Neural cell (in vitro differentiated cells): ENCODE measurements at regions not wholly inside any gene's neighbourhood (a gene's known extent, or its start where the extent isn't known, plus 50 kb on each side); places are given as distances from the start of the nearest gene placed in this dataset.

ENCODE experiments used
- H2AFZ ChIP-seq: fragments of 200-600, 300-800 bp; sonication (generic), shearing (Covaris generic); 2 replicates; pipeline ENCODE4 v1.6.0; 2014; ENCODE audit warnings: low read depth, mild to moderate bottlenecking, antibody characterized with exemption, low read length, moderate library complexity
- H3F3A ChIP-seq: fragments of 200-600 bp; shearing (Covaris generic); 2 replicates; pipeline ENCODE4 v1.6.1; 2016; ENCODE audit warnings: mild to moderate bottlenecking, moderate library complexity, mixed read lengths, antibody characterized with exemption, low read length; ENCODE audit not compliant: insufficient read depth, poor library complexity, severe bottlenecking
- H3K27ac ChIP-seq: fragments of 200-600, 300-800 bp; sonication (generic), shearing (Covaris generic); 2 replicates; pipeline ENCODE4 v1.5.1; 2014; ENCODE audit warnings: mild to moderate bottlenecking, low read length, moderate library complexity
- H3K27me3 ChIP-seq: fragments of 300-800, 200-600 bp; sonication (generic), shearing (Covaris generic); 2 replicates; pipeline ENCODE4 v1.6.0; 2014; ENCODE audit warnings: mild to moderate bottlenecking, low read depth, low read length, moderate library complexity; ENCODE audit not compliant: insufficient read depth
- H3K36me3 ChIP-seq: fragments of 300-800, 200-600 bp; sonication (generic), shearing (Covaris generic); 2 replicates; pipeline ENCODE4 v1.5.1; 2014; ENCODE audit warnings: mild to moderate bottlenecking, antibody characterized with exemption, low read length, moderate library complexity; ENCODE audit not compliant: insufficient read depth
- H3K4me2 ChIP-seq: fragments of 300-800, 200-600 bp; sonication (generic), shearing (Covaris generic); 2 replicates; pipeline ENCODE4 v1.6.0; 2014; ENCODE audit warnings: mild to moderate bottlenecking, low read length
- H3K4me3 ChIP-seq: fragments of 300-800, 200-600 bp; sonication (generic), shearing (Covaris generic); 2 replicates; pipeline ENCODE4 v1.5.1; 2014; ENCODE audit warnings: mild to moderate bottlenecking, low read length, moderate library complexity
- H3K79me2 ChIP-seq: fragments of 200-600 bp; shearing (Covaris generic); replicated peaks from 2 replicates; pipeline ENCODE4 v1.6.0; 2014; ENCODE audit warnings: mild to moderate bottlenecking, low read length, moderate library complexity; ENCODE audit not compliant: insufficient read depth
- H3K9ac ChIP-seq: fragments of 300-800, 200-600 bp; sonication (generic), shearing (Covaris generic); 2 replicates; pipeline ENCODE4 v1.6.1; 2016; ENCODE audit warnings: mild to moderate bottlenecking, low read length, mixed read lengths
- H3K9me2 ChIP-seq: fragments of 200-600 bp; shearing (Covaris generic); 2 replicates; pipeline ENCODE4 v1.6.1; 2016; ENCODE audit warnings: mild to moderate bottlenecking, low read length, mixed read lengths; ENCODE audit not compliant: insufficient read depth
- H3K9me3 ChIP-seq: fragments of 200-600, 300-800 bp; sonication (generic), shearing (Covaris generic); 2 replicates; pipeline ENCODE4 v1.6.1; 2016; ENCODE audit warnings: mild to moderate bottlenecking, mixed run types, low read length, moderate library complexity, mixed read lengths
- H4K20me1 ChIP-seq: fragments of 200-600 bp; shearing (Covaris generic); 2 replicates; pipeline ENCODE4 v1.6.1; 2016; ENCODE audit warnings: mild to moderate bottlenecking, mixed run types; ENCODE audit not compliant: insufficient read depth
- EP300 ChIP-seq: fragments of 450-650 bp; conservative IDR thresholded peaks from 2 replicates; pipeline ENCODE4 v1.6.1; 2014; ENCODE audit warnings: antibody characterized with exemption, mild to moderate bottlenecking, moderate library complexity; ENCODE audit not compliant: poor library complexity, severe bottlenecking
- EZH2 ChIP-seq: fragments of 200-600, 300-800 bp; shearing (Covaris generic), sonication (generic); IDR thresholded peaks from 2 replicates; pipeline ENCODE4 v1.6.1; 2014; ENCODE audit warnings: antibody characterized with exemption, low read length, borderline replicate concordance, mild to moderate bottlenecking; ENCODE audit not compliant: insufficient read depth, poor library complexity, severe bottlenecking
- MXI1 ChIP-seq: fragments of 450-650 bp; conservative IDR thresholded peaks from 2 replicates; pipeline ENCODE4 v1.6.1; 2014; ENCODE audit warnings: antibody characterized with exemption, mild to moderate bottlenecking; ENCODE audit not compliant: poor library complexity, severe bottlenecking
- POLR2AphosphoS5 ChIP-seq: IDR thresholded peaks from 2 replicates; pipeline ENCODE4 v1.6.1; 2012
- RAD21 ChIP-seq: fragments of 450-650 bp; conservative IDR thresholded peaks from 2 replicates; pipeline ENCODE4 v1.6.1; 2014; ENCODE audit warnings: antibody characterized with exemption, mild to moderate bottlenecking, moderate library complexity
- SMC3 ChIP-seq: fragments of 450-650 bp; conservative IDR thresholded peaks from 2 replicates; pipeline ENCODE4 v1.6.1; 2014; ENCODE audit warnings: antibody characterized with exemption, mild to moderate bottlenecking, moderate library complexity; ENCODE audit not compliant: poor library complexity
- TAF1 ChIP-seq: IDR thresholded peaks from 2 replicates; pipeline ENCODE4 v1.6.1; 2012; ENCODE audit warnings: low read depth
- TF ChIP-seq, protein P1 (sequence below): fragments of 450-650 bp; IDR thresholded peaks from 2 replicates; pipeline ENCODE4 v1.5.1; 2014; ENCODE audit warnings: antibody characterized with exemption, mild to moderate bottlenecking, moderate library complexity; ENCODE audit not compliant: poor library complexity, severe bottlenecking
- TF ChIP-seq, protein P2 (sequence below): IDR thresholded peaks from 2 replicates; pipeline ENCODE4 v1.6.1; 2012; ENCODE audit warnings: borderline replicate concordance

DNA sequence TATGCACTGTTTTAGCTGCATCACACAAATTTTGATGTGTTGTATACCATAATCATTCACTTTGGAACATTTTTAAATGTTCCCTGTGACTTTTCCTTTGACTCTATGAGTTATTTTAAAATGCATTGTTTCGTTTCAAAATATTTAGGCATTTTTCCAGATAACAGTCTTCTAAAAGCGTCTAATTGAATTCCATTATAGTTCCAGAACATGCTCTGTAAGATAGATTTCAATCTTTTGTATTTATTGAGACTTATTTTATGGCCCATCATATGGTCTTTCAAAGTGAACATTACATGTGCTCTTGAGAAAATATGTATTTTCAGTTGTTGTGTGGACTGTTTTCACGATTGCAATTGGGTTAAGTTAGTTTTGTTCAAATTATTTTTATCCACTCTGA is 98.7 kb upstream of the ARHGAP5 start:
- no peak overlapping the region for H3K9ac ChIP-seq
- no peaks in the 10 kb centered on the region for H3K36me3 ChIP-seq
- H3K4me2 ChIP-seq: no peak overlapping the region
- no peak overlapping the region for H2AFZ ChIP-seq
- no peaks in the 10 kb centered on the region for H4K20me1 ChIP-seq
- TF ChIP-seq, protein P1, sequence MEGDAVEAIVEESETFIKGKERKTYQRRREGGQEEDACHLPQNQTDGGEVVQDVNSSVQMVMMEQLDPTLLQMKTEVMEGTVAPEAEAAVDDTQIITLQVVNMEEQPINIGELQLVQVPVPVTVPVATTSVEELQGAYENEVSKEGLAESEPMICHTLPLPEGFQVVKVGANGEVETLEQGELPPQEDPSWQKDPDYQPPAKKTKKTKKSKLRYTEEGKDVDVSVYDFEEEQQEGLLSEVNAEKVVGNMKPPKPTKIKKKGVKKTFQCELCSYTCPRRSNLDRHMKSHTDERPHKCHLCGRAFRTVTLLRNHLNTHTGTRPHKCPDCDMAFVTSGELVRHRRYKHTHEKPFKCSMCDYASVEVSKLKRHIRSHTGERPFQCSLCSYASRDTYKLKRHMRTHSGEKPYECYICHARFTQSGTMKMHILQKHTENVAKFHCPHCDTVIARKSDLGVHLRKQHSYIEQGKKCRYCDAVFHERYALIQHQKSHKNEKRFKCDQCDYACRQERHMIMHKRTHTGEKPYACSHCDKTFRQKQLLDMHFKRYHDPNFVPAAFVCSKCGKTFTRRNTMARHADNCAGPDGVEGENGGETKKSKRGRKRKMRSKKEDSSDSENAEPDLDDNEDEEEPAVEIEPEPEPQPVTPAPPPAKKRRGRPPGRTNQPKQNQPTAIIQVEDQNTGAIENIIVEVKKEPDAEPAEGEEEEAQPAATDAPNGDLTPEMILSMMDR: no peak
- no peak for TF ChIP-seq EZH2
- no peak for TF ChIP-seq EP300
- TF ChIP-seq SMC3: no peak
- TF ChIP-seq, protein P2, sequence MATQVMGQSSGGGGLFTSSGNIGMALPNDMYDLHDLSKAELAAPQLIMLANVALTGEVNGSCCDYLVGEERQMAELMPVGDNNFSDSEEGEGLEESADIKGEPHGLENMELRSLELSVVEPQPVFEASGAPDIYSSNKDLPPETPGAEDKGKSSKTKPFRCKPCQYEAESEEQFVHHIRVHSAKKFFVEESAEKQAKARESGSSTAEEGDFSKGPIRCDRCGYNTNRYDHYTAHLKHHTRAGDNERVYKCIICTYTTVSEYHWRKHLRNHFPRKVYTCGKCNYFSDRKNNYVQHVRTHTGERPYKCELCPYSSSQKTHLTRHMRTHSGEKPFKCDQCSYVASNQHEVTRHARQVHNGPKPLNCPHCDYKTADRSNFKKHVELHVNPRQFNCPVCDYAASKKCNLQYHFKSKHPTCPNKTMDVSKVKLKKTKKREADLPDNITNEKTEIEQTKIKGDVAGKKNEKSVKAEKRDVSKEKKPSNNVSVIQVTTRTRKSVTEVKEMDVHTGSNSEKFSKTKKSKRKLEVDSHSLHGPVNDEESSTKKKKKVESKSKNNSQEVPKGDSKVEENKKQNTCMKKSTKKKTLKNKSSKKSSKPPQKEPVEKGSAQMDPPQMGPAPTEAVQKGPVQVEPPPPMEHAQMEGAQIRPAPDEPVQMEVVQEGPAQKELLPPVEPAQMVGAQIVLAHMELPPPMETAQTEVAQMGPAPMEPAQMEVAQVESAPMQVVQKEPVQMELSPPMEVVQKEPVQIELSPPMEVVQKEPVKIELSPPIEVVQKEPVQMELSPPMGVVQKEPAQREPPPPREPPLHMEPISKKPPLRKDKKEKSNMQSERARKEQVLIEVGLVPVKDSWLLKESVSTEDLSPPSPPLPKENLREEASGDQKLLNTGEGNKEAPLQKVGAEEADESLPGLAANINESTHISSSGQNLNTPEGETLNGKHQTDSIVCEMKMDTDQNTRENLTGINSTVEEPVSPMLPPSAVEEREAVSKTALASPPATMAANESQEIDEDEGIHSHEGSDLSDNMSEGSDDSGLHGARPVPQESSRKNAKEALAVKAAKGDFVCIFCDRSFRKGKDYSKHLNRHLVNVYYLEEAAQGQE: no peak
- no peak for TF ChIP-seq TAF1
- TF ChIP-seq POLR2AphosphoS5: no peak
- no peaks in the 10 kb centered on the region for H3F3A ChIP-seq
- no peak overlapping the region for H3K27ac ChIP-seq
- no peaks in the 10 kb centered on the region for H3K27me3 ChIP-seq
- H3K79me2 ChIP-seq: no peaks in the 10 kb centered on the region
- no peaks in the 10 kb centered on the region for H3K9me2 ChIP-seq
- H3K4me3 ChIP-seq: no peak overlapping the region
- peaks cover 4% of the 10 kb centered on the region for H3K9me3 ChIP-seq

DNA sequence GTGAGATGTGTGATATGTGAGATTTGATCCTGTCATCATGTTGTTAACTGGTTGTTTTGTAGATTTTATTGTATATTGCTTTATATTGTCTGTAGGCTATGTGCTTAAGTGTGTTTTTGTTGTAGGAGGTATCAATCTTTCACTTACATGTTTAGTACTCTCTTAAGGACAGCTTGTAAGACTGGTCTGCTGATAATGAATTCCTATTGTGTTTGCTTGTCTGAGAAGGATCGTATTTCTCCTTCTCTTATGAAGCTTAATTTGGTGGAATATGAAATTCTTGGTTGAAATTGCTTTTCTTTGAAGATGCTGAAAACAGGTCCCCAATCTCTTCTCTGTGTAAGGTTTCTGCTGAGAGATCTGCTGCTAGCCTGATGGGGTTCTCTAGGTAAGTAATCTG is 94.5 kb upstream of the ARHGAP5 start:
- Histone ChIP-seq H4K20me1 (no peaks in the 10 kb centered on the region), H3K79me2 (no peaks in the 10 kb centered on the region), H3K4me2 (no peak overlapping the region), H3K9ac (no peak overlapping the region), H3K27me3 (no peaks in the 10 kb centered on the region), H3K36me3 (no peaks in the 10 kb centered on the region), H3K27ac (no peak overlapping the region), H3K4me3 (no peak overlapping the region), H3K9me2 (no peaks in the 10 kb centered on the region), H3K9me3 (peaks cover 4% of the 10 kb centered on the region), H3F3A (no peaks in the 10 kb centered on the region), H2AFZ (no peak overlapping the region)
- TF ChIP-seq TAF1 (no peak), MXI1 (no peak), POLR2AphosphoS5 (no peak), SMC3 (no peak), EZH2 (no peak), RAD21 (no peak), EP300 (no peak)
- TF ChIP-seq, protein P1: no peak
- TF ChIP-seq, protein P2: no peak
